ENCODE measurements at regions not wholly inside any gene's neighbourhood (a gene's known extent, or its start where the extent isn't known, plus 50 kb on each side); places are given as distances from the start of the nearest gene placed in this dataset.

GRCh38 chrX:7546551-7547080 is 296.4 kb upstream of the VCX start:
- CTCF ChIA-PET = no interaction called here
- WGBS (ENCODE audit: insufficient coverage) = 100% methylated on average over 7 of the region's 17 CpGs

GRCh38 chrX:7545564-7545963 is 297.4 kb upstream of the VCX start:
- DNase-seq (no peak), ATAC-seq (ENCODE audit: low read depth) (no peak)
- Histone ChIP-seq H4K20me1 (ENCODE audit: control insufficient read depth, insufficient read depth, low read length, poor library complexity, severe bottlenecking) (no peaks in the 10 kb centered on the region), H3K27ac (ENCODE audit: low read length in 2 of 2) (no peak overlapping the region), H3K4me3 (ENCODE audit: control extremely low read depth in 1 of 5, extremely low read depth in 1 of 5, insufficient read depth in 1 of 5, low read depth in 2 of 5, low read length in 4 of 5) (no peak overlapping the region), H3K9me3 (ENCODE audit: control extremely low read depth in 1 of 3, control insufficient read depth in 2 of 3, insufficient read depth in 1 of 3, low read length in 2 of 3) (peaks cover 0 to 4% (median 0%) of the 10 kb centered on the region in 3 donors), H3K4me2 (replicated peaks; ENCODE audit: low read depth, low read length, poor library complexity, severe bottlenecking) (no peak overlapping the region), H3K4me1 (ENCODE audit: control insufficient read depth in 2 of 2, insufficient read depth in 2 of 2, low read length in 2 of 2) (no peaks in the 10 kb centered on the region), H3K27me3 (replicated peaks in 1 of 4; ENCODE audit: control extremely low read depth in 1 of 4, control insufficient read depth in 3 of 4, insufficient read depth in 4 of 4, low read length in 3 of 4) (no peaks in the 10 kb centered on the region), H3K36me3 (replicated peaks in 1 of 2; ENCODE audit: control extremely low read depth in 1 of 2, control insufficient read depth in 1 of 2, extremely low read depth in 1 of 2, insufficient read depth in 2 of 2, low read length in 1 of 2) (no peaks in the 10 kb centered on the region), H3K9ac (ENCODE audit: low read length) (no peak overlapping the region), H2AFZ (ENCODE audit: insufficient read depth, low read depth, low read length, poor library complexity, severe bottlenecking) (no peak overlapping the region), H3K79me2 (ENCODE audit: control insufficient read depth, insufficient read depth, low read length) (no peaks in the 10 kb centered on the region)
- WGBS (ENCODE audit: insufficient coverage) = no CpG with 5 or more reads among the region's 1 CpG
- Mint-ChIP-seq H3K4me3 (no peak overlapping the region), H3K4me1 (no peaks in the 10 kb centered on the region), H3K27ac (no peak overlapping the region), H3K27me3 (no peaks in the 10 kb centered on the region), H3K9me3 (ENCODE audit: insufficient read depth) (peaks cover 4% of the 10 kb centered on the region)
- no peak for TF ChIP-seq CTCF (IDR thresholded peaks at IDR 0.05)
- no peak for TF ChIP-seq EZH2 (IDR thresholded peaks at IDR 0.05; ENCODE audit: borderline replicate concordance, insufficient read depth, low read depth, low read length, poor library complexity, severe bottlenecking)
- ChIA-PET CTCF (no interaction called here), POLR2A (no interaction called here)
- intact Hi-C loops (cut with micrococcal nuclease) = no loop called here

More at GRCh38 chrX:7546551-7547080, 296.4 kb upstream of the VCX start:
- no peaks in the 10 kb centered on the region for H3K4me1 Mint-ChIP-seq
- no peaks in the 10 kb centered on the region for H3K4me1 ChIP-seq (ENCODE audit: control insufficient read depth in 2 of 2, insufficient read depth in 2 of 2, low read length in 2 of 2)
- H4K20me1 ChIP-seq (ENCODE audit: control insufficient read depth, insufficient read depth, low read length, poor library complexity, severe bottlenecking) = no peaks in the 10 kb centered on the region
- TF ChIP-seq CTCF (IDR thresholded peaks at IDR 0.05) (no peak), EZH2 (IDR thresholded peaks at IDR 0.05; ENCODE audit: borderline replicate concordance, insufficient read depth, low read depth, low read length, poor library complexity, severe bottlenecking) (no peak)
- H2AFZ ChIP-seq (ENCODE audit: insufficient read depth, low read depth, low read length, poor library complexity, severe bottlenecking) = no peak overlapping the region
- no peak for ATAC-seq (ENCODE audit: low read depth)
- no peak overlapping the region for H3K27ac Mint-ChIP-seq
- H3K27me3 ChIP-seq (replicated peaks in 1 of 4; ENCODE audit: control extremely low read depth in 1 of 4, control insufficient read depth in 3 of 4, insufficient read depth in 4 of 4, low read length in 3 of 4) = no peaks in the 10 kb centered on the region
- no peak overlapping the region for H3K4me2 ChIP-seq (replicated peaks; ENCODE audit: low read depth, low read length, poor library complexity, severe bottlenecking)
- intact Hi-C loops (cut with micrococcal nuclease) = no loop called here
- no peak overlapping the region for H3K4me3 Mint-ChIP-seq
- H3K27me3 Mint-ChIP-seq = no peaks in the 10 kb centered on the region
- no peak overlapping the region for H3K9ac ChIP-seq (ENCODE audit: low read length)
- H3K4me3 ChIP-seq (ENCODE audit: control extremely low read depth in 1 of 5, extremely low read depth in 1 of 5, insufficient read depth in 1 of 5, low read depth in 2 of 5, low read length in 4 of 5) = no peak overlapping the region
- no peaks in the 10 kb centered on the region for H3K79me2 ChIP-seq (ENCODE audit: control insufficient read depth, insufficient read depth, low read length)
- H3K36me3 ChIP-seq (replicated peaks in 1 of 2; ENCODE audit: control extremely low read depth in 1 of 2, control insufficient read depth in 1 of 2, extremely low read depth in 1 of 2, insufficient read depth in 2 of 2, low read length in 1 of 2) = no peaks in the 10 kb centered on the region
- H3K9me3 ChIP-seq (ENCODE audit: control extremely low read depth in 1 of 3, control insufficient read depth in 2 of 3, insufficient read depth in 1 of 3, low read length in 2 of 3) = peaks cover 0 to 4% (median 0%) of the 10 kb centered on the region in 3 donors
- POLR2A ChIA-PET = no interaction called here
- no peak overlapping the region for H3K27ac ChIP-seq (ENCODE audit: low read length in 2 of 2)
- H3K9me3 Mint-ChIP-seq (ENCODE audit: insufficient read depth) = no peaks in the 10 kb centered on the region
- DNase-seq = no peak

Measured in B cell (primary cell).